Activated CD4-positive, alpha-beta T cell treated with anti-CD3 and anti-CD28 coated beads for 24 hours (primary cell): ENCODE measurements at regions not wholly inside any gene's neighbourhood (a gene's known extent, or its start where the extent isn't known, plus 50 kb on each side); places are given as distances from the start of the nearest gene placed in this dataset.

Experiments
- DNase-seq, 2 donors: peaks; one replicate each; pipeline ENCODE4 v3.0.0-alpha.2; 2020; ENCODE audit warnings: low read depth in 2 of 2

GRCh38 chr2:575030-575726 lies 102.0 kb downstream of the TMEM18 start:
- DNase-seq: no peak

- no peak for DNase-seq
Observed at GRCh38 chr2:573805-574392, 103.3 kb downstream of the TMEM18 start.

GRCh38 chr2:573025-573424 lies 104.2 kb downstream of the TMEM18 start:
- DNase-seq: no peak

- no peak for DNase-seq
Observed at GRCh38 chr2:569681-570080, 107.5 kb downstream of the TMEM18 start.

- no peak for DNase-seq
Observed at GRCh38 chr2:568639-569235, 108.5 kb downstream of the TMEM18 start.

- no peak for DNase-seq
Observed at GRCh38 chr2:567865-568638, 109.2 kb downstream of the TMEM18 start.

- DNase-seq: no peak
Observed at GRCh38 chr2:567496-567864, 109.7 kb downstream of the TMEM18 start.

GRCh38 chr2:566379-567313 lies 110.6 kb downstream of the TMEM18 start:
- no peak for DNase-seq

- DNase-seq: no peak
Observed at GRCh38 chr2:564471-565181, 112.6 kb downstream of the TMEM18 start.

GRCh38 chr2:563512-563911 lies 113.7 kb downstream of the TMEM18 start:
- DNase-seq: no peak

- DNase-seq: no peak
Observed at GRCh38 chr2:562391-563364, 114.5 kb downstream of the TMEM18 start.

- no peak for DNase-seq
Observed at GRCh38 chr2:558879-559278, 118.3 kb downstream of the TMEM18 start.

- no peak for DNase-seq
Observed at GRCh38 chr2:558302-558642, 118.9 kb downstream of the TMEM18 start.

- DNase-seq: no peak
Observed at GRCh38 chr2:557635-558301, 119.4 kb downstream of the TMEM18 start.

- DNase-seq: no peak
Observed at GRCh38 chr2:556485-556884, 120.7 kb downstream of the TMEM18 start.

GRCh38 chr2:555164-555922 lies 121.9 kb downstream of the TMEM18 start:
- no peak for DNase-seq

GRCh38 chr2:554444-554843 lies 122.8 kb downstream of the TMEM18 start:
- DNase-seq: no peak

GRCh38 chr2:552906-553305 lies 124.3 kb downstream of the TMEM18 start:
- no peak for DNase-seq

- no peak for DNase-seq
Observed at GRCh38 chr2:551621-552020, 125.6 kb downstream of the TMEM18 start.
